Brain microvascular endothelial cell (primary cell): ENCODE measurements at regions not wholly inside any gene's neighbourhood (a gene's known extent, or its start where the extent isn't known, plus 50 kb on each side); places are given as distances from the start of the nearest gene placed in this dataset.

Source experiments
- DNase-seq: peaks from one replicate; pipeline ENCODE4 v3.0.0-alpha.2; 2020
- H3K27ac ChIP-seq: fragments of 250-450 bp; sonication (Bioruptor Pico); 2 replicates; pipeline ENCODE4 v1.5.1; 2020; ENCODE audit warnings: mild to moderate bottlenecking, moderate library complexity
- H3K27me3 ChIP-seq: fragments of 250-450 bp; sonication (Bioruptor Pico); replicated peaks from 2 replicates; pipeline ENCODE4 v1.5.1; 2020; ENCODE audit warnings: mild to moderate bottlenecking
- H3K36me3 ChIP-seq: fragments of 250-450 bp; sonication (Bioruptor Pico); replicated peaks from 2 replicates; pipeline ENCODE4 v1.5.1; 2020; ENCODE audit warnings: mild to moderate bottlenecking
- H3K4me3 ChIP-seq: 2 replicates; pipeline ENCODE4 v1.5.1; 2011; ENCODE audit warnings: low read depth, mild to moderate bottlenecking, control low read depth, low read length, moderate library complexity
- in situ Hi-C: cut with HindIII; loops from 2 replicates; pipeline ENCODE4 v1.10.0; 2017; ENCODE audit warnings: low sequenced_read_pairs, low pct_ligation_motif_present
- TF ChIP-seq, protein P1 (sequence below): IDR thresholded peaks from 2 replicates; pipeline ENCODE4 v1.5.1; 2011; ENCODE audit warnings: low read depth, mild to moderate bottlenecking, moderate library complexity, low read length, control low read depth, inconsistent platforms; ENCODE audit errors: missing control alignments

DNA sequence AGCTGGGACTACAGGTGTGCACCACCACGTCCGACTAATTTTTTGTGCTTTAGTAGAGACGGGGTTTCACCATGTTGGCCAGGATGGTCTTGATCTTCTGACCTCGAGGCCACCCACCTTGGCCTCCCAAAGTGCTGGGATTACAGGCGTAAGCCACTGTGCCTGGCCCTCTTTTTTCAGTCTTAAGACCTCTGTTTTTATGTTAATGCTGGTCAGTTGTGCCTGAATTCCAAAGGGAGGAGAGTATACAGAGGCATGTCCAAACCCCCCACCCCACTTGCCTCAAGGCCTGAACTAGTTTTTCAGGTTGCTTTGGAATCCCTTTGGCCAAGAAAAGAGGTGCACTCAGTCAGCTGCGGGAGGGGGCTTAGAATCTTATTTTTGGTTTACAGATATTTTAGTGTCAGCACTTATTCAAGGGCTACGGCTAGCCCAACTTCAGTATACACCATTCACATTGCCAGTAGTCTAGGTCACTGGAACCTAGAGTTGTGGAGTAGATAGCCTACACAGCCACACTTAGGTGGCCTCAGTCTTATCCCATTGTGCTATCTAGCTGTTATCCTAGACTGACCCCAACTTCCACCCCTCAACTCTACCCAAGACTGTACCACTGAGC is 128.0 kb upstream of the TPM1 start:
- H3K4me3 ChIP-seq: no peak overlapping the region
- H3K27ac ChIP-seq: no peak overlapping the region
- TF ChIP-seq, protein P1, sequence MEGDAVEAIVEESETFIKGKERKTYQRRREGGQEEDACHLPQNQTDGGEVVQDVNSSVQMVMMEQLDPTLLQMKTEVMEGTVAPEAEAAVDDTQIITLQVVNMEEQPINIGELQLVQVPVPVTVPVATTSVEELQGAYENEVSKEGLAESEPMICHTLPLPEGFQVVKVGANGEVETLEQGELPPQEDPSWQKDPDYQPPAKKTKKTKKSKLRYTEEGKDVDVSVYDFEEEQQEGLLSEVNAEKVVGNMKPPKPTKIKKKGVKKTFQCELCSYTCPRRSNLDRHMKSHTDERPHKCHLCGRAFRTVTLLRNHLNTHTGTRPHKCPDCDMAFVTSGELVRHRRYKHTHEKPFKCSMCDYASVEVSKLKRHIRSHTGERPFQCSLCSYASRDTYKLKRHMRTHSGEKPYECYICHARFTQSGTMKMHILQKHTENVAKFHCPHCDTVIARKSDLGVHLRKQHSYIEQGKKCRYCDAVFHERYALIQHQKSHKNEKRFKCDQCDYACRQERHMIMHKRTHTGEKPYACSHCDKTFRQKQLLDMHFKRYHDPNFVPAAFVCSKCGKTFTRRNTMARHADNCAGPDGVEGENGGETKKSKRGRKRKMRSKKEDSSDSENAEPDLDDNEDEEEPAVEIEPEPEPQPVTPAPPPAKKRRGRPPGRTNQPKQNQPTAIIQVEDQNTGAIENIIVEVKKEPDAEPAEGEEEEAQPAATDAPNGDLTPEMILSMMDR: no peak
- DNase-seq: no peak
- H3K36me3 ChIP-seq: no peaks in the 10 kb centered on the region
- in situ Hi-C loops: no loop called here
- no peaks in the 10 kb centered on the region for H3K27me3 ChIP-seq

GRCh38 chr15:62920682-62921502 is 121.7 kb upstream of the TPM1 start:
- TF ChIP-seq, protein P1: no peak
- H3K4me3 ChIP-seq: no peak overlapping the region
- in situ Hi-C loops: no loop called here
- no peaks in the 10 kb centered on the region for H3K36me3 ChIP-seq
- no peak overlapping the region for H3K27ac ChIP-seq
- DNase-seq: peak; percentile 48
- H3K27me3 ChIP-seq: no peaks in the 10 kb centered on the region

DNA sequence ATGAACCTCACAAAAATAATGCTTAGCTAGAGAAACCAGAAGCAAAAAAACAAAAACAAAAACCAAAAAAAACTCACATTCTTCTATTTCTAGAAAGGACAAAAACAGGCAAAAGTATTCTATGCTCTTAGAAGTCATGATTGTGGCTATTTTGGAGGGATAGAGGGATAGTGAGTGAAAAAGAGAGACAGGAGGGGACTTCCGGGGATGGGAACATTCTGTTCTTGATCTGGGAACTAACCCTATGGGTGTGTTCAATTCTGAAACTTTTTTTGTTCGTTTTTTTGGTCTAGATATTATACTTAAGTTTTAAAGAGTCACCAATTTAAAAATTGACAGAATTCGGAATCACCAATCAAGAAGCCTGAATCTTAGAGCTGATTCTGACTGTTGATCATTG is 120.0 kb upstream of the TPM1 start:
- H3K27ac ChIP-seq: no peak overlapping the region
- no peaks in the 10 kb centered on the region for H3K36me3 ChIP-seq
- TF ChIP-seq, protein P1: no peak
- no peaks in the 10 kb centered on the region for H3K27me3 ChIP-seq
- DNase-seq: no peak
- in situ Hi-C loops: no loop called here
- H3K4me3 ChIP-seq: no peak overlapping the region

GRCh38 chr15:62925875-62926274 is 116.7 kb upstream of the TPM1 start:
- H3K36me3 ChIP-seq: no peaks in the 10 kb centered on the region
- no peak overlapping the region for H3K4me3 ChIP-seq
- no peak for DNase-seq
- in situ Hi-C loops: no loop called here
- no peak overlapping the region for H3K27ac ChIP-seq
- TF ChIP-seq, protein P1: no peak
- H3K27me3 ChIP-seq: no peaks in the 10 kb centered on the region

DNA sequence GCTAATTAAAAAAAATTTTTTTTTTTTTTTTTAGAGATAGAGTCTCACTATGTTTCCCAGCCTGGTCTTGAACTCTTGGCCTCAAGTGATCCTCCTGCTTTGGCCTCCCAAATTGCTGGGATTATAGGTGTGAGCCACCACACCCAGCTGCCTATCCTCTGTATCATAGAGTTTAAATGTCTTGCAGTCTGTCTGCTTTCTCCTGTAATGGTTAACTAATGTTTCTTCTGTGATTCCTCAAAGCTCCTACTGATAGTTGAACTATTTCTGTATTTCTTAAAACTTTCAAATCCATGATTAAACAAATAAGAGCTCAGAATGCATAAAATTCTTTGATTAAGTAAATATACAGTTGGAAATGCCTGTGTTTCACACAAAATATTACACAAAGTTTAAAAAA is 115.4 kb upstream of the TPM1 start:
- Histone ChIP-seq H3K27me3 (no peaks in the 10 kb centered on the region), H3K4me3 (no peak overlapping the region), H3K27ac (no peak overlapping the region), H3K36me3 (no peaks in the 10 kb centered on the region)
- DNase-seq: no peak
- in situ Hi-C loops: no loop called here
- TF ChIP-seq, protein P1: no peak
